ENCODE measurements at regions not wholly inside any gene's neighbourhood (a gene's known extent, or its start where the extent isn't known, plus 50 kb on each side); places are given as distances from the start of the nearest gene placed in this dataset.

GRCh38 chr2:14524803-14525080 is 107.8 kb upstream of the LRATD1 start:
- TF ChIP-seq POLR2A (IDR thresholded peaks at IDR 0.05) (no peak), CTCF (IDR thresholded peaks at IDR 0.05) (no peak)

Data from Peyer's patch (tissue), 4 donors.